Tibial nerve (tissue), 4 donors: ENCODE measurements at regions not wholly inside any gene's neighbourhood (a gene's known extent, or its start where the extent isn't known, plus 50 kb on each side); places are given as distances from the start of the nearest gene placed in this dataset.

Experiments used
- DNase-seq, 2 donors: peaks; one replicate each; pipeline ENCODE4 v3.0.0-alpha.2; 2019; ENCODE audit warnings: low spot score in 2 of 2
- H3K27ac ChIP-seq, 4 donors: fragments of 200-600 bp; sonication (generic) in 3 of 4; one replicate each; pipeline ENCODE4 v1.5.1; 2017 to 2019; ENCODE audit warnings: mild to moderate bottlenecking in 1 of 4
- H3K27me3 ChIP-seq, 2 donors: fragments of 200-600 bp; sonication (generic) in 1 of 2; one replicate each; pipeline versions ENCODE4 v1.5.1 to v1.6.0; 2017 to 2019
- H3K36me3 ChIP-seq, 3 donors: fragments of 200-600 bp; sonication (generic); one replicate each; pipeline ENCODE4 v1.5.1; 2018 to 2019
- H3K4me1 ChIP-seq, 4 donors: fragments of 200-600 bp; sonication (generic) in 3 of 4; one replicate each; pipeline ENCODE4 v1.5.1; 2017 to 2019
- H3K4me3 ChIP-seq, 4 donors: fragments of 200-600 bp; sonication (generic) in 3 of 4; one replicate each; pipeline ENCODE4 v1.5.1; 2017 to 2019; ENCODE audit warnings: mild to moderate bottlenecking in 1 of 4, moderate library complexity in 1 of 4
- H3K9me3 ChIP-seq, 4 donors: fragments of 200-600 bp; sonication (generic) in 3 of 4; one replicate each; pipeline ENCODE4 v1.5.1; 2017 to 2019
- CTCF ChIP-seq, 5 experiments: fragments of 200-600 bp in 3 of 5; fragments of 450-650 bp in 2 of 5; sonication (generic) in 3 of 5; IDR thresholded peaks; one replicate each; pipeline ENCODE4 v1.5.1; 2016 to 2019; ENCODE audit warnings: antibody characterized with exemption in 5 of 5, mild to moderate bottlenecking in 3 of 5, moderate library complexity in 2 of 5
- EP300 ChIP-seq, 2 donors: sonication (generic); formaldehyde crosslinking; IDR thresholded peaks; one replicate each; pipeline ENCODE4 v1.6.1; 2017; ENCODE audit warnings: antibody characterized with exemption in 2 of 2, mild to moderate bottlenecking in 1 of 2
- POLR2A ChIP-seq, 2 donors: fragments of 450-650 bp; IDR thresholded peaks; one replicate each; pipeline ENCODE4 v1.6.1; 2017; ENCODE audit warnings: antibody characterized with exemption in 2 of 2, mild to moderate bottlenecking in 2 of 2, moderate library complexity in 2 of 2
- WGBS, 2 donors: methylation state at CpG; one replicate each; pipeline ENCODE4 v1.1.5; 2018; 5-methylcytosine and 5-hydroxymethylcytosine counted together

DNA sequence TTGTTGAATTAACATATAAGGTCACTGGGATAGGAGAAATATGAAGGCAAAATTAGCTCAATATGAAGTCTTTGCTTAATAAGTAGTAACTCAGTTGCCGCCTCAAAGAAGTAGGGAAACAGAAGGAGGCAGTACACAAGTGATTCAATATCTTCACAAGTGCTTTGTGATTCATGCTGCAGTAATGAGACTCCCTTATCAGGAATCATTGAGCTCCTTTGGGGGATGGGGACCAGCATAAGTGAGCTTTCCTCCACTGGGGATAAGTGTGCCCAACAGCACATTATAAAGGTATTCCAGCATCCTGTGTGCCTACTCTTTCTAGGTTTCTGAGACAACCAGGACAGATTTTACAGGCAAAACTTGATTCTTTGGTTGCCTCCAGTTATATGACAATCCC is 323.4 kb upstream of the UBE2E3 start:
- TF ChIP-seq CTCF (IDR thresholded peaks at IDR 0.05) = no peak
- TF ChIP-seq POLR2A (IDR thresholded peaks at IDR 0.05) = no peak
- TF ChIP-seq EP300 (IDR thresholded peaks at IDR 0.05) = no peak
- no peak for DNase-seq
- Histone ChIP-seq H3K4me1 (no peaks in the 10 kb centered on the region), H3K9me3 (no peaks in the 10 kb centered on the region), H3K27me3 (no peaks in the 10 kb centered on the region), H3K36me3 (no peaks in the 10 kb centered on the region), H3K27ac (no peak overlapping the region), H3K4me3 (no peak overlapping the region)
- 96 to 100% methylated on average over 1 of the region's 1 CpG for WGBS, 2 donors

DNA sequence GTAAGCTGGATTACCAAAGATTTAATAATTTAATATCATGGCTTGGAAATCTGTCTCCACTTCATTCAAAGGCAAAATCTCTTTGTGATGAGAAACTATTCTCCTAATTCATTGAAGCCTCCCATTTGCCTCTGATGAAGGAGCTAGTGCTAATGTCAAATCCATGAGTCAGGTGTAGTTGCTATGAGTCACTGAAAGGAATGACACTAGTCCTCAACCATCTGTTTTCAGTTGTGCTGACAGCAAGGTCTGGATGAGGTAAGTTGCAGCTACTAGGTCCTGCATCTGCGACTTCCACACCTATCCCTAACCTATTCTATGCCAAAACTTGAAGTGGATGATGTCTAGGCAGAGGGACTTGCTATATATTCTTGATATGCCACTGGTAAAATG is 324.0 kb upstream of the UBE2E3 start:
- Histone ChIP-seq H3K27ac (no peak overlapping the region), H3K9me3 (no peaks in the 10 kb centered on the region), H3K4me1 (no peaks in the 10 kb centered on the region), H3K36me3 (no peaks in the 10 kb centered on the region), H3K4me3 (no peak overlapping the region), H3K27me3 (no peaks in the 10 kb centered on the region)
- no peak for DNase-seq
- 78 to 81% methylated on average over 1 of the region's 1 CpG for WGBS, 2 donors
- TF ChIP-seq EP300 (IDR thresholded peaks at IDR 0.05) (no peak), POLR2A (IDR thresholded peaks at IDR 0.05) (no peak), CTCF (IDR thresholded peaks at IDR 0.05) (no peak)

GRCh38 chr2:180655842-180656454 is 324.5 kb upstream of the UBE2E3 start:
- TF ChIP-seq CTCF (IDR thresholded peaks at IDR 0.05) (peak in 2 of 5 experiments; percentile 12 to 18), POLR2A (IDR thresholded peaks at IDR 0.05) (no peak), EP300 (IDR thresholded peaks at IDR 0.05) (no peak)
- 51 to 57% methylated on average over 1 of the region's 1 CpG for WGBS, 2 donors
- Histone ChIP-seq H3K27ac (no peak overlapping the region), H3K4me3 (no peak overlapping the region), H3K27me3 (no peaks in the 10 kb centered on the region), H3K9me3 (no peaks in the 10 kb centered on the region), H3K36me3 (no peaks in the 10 kb centered on the region), H3K4me1 (no peaks in the 10 kb centered on the region)
- no peak for DNase-seq

DNA sequence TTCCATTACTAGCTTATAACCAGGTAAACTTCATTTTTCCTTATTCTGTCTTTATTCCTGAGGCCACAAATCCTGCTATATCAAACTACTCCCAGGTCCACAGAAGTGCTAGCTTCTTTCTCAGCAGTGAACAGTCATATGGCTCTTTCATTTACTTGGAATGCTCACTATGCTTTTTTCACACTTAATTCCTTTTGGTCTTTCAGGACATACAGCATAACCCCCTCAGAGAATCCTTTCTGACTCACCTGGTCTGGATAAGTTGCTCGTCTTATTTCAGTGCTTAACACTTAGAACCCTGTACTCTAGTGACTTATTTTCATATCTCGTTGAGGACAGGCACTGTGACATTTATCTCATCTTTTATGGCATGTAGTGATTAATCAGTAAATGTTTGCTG is 325.0 kb upstream of the UBE2E3 start:
- H3K36me3 ChIP-seq = no peaks in the 10 kb centered on the region
- no peaks in the 10 kb centered on the region for H3K9me3 ChIP-seq
- H3K27me3 ChIP-seq = no peaks in the 10 kb centered on the region
- no peak for DNase-seq
- no peaks in the 10 kb centered on the region for H3K4me1 ChIP-seq
- H3K27ac ChIP-seq = no peak overlapping the region
- no peak for TF ChIP-seq CTCF (IDR thresholded peaks at IDR 0.05)
- TF ChIP-seq EP300 (IDR thresholded peaks at IDR 0.05) = no peak
- no peak for TF ChIP-seq POLR2A (IDR thresholded peaks at IDR 0.05)
- no peak overlapping the region for H3K4me3 ChIP-seq
- WGBS, 2 donors = 69 to 70% methylated on average over 2 of the region's 2 CpGs

DNA sequence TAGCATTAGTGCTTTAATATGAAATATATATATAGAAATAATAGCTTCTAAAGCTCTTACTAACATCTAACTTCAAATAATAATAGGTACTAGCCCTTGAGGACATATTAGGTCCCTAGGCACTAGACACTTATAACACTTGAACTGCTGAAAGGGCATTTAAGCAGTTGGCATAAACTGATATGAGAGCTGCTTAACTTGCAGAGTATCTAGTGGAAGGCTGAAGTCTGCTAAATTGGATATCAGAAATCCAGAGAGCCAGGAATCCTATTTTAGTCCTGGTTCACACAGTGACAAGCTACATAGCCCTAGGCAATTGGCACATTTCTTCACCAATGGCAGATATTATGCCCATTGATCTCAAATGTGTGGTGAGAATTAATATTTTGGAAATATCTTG is 326.9 kb upstream of the UBE2E3 start:
- TF ChIP-seq CTCF (IDR thresholded peaks at IDR 0.05) (no peak), POLR2A (IDR thresholded peaks at IDR 0.05) (no peak), EP300 (IDR thresholded peaks at IDR 0.05) (no peak)
- DNase-seq = no peak
- Histone ChIP-seq H3K36me3 (no peaks in the 10 kb centered on the region), H3K4me3 (no peak overlapping the region), H3K27me3 (no peaks in the 10 kb centered on the region), H3K9me3 (no peaks in the 10 kb centered on the region), H3K27ac (no peak overlapping the region), H3K4me1 (no peaks in the 10 kb centered on the region)
